ENCODE measurements at regions not wholly inside any gene's neighbourhood (a gene's known extent, or its start where the extent isn't known, plus 50 kb on each side); places are given as distances from the start of the nearest gene placed in this dataset.
"Not testable (repeated sequence)": the region's sequence is repeated elsewhere in the genome, so short reads cannot be mapped to it uniquely, and the experiment has no call there.

DNA sequence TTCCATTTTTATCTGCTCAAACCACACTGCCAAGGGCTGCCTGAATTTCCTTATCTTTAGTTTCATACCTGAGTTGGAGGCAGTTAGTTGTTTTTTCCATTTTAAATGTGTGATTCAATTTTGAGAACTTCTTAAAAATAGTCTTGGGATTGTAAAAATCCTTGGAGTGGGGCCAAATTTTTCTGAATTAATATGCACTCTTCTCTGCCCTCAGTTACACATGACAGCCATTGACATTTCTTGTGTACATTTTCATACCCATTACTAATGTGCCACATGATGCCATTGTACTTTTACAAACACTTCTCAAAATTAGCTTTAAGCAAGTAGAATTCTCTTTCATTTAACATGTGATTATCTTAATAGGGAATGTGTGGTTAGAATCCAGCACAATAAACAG is 141.7 kb downstream of the C3orf38 start:
- Histone ChIP-seq H3K36me3 (ENCODE audit: control insufficient read depth, insufficient read depth, low read length) (no peaks in the 10 kb centered on the region), H3K4me1 (ENCODE audit: control insufficient read depth, insufficient read depth, low read length, poor library complexity, severe bottlenecking) (no peaks in the 10 kb centered on the region), H3K27ac (ENCODE audit: low read depth, low read length, severe bottlenecking) (no peak overlapping the region), H3K4me3 (ENCODE audit: extremely low read depth, insufficient read depth, low read length, poor library complexity, severe bottlenecking) (no peak overlapping the region), H3K9me3 (ENCODE audit: control insufficient read depth, low read length) (no peaks in the 10 kb centered on the region)

DNA sequence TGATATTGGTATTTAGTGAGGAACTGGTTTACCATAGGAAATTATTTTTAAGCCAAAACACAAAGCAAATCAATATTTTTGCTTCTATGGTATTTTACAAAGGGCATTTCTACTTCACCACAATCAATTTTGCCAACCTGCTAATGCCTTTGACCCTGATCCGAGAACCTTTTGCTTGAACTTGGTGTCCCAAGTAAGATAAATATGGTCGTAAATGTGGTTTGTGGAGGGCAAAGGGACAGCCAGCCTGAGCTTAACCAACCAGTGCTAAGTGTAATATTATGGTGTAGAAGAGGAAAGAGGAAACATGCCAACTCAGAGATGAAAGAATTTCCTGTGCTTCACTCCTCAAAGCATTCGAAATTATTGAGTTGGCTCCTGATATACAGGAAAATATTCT is 148.4 kb downstream of the C3orf38 start:
- H3K9me3 ChIP-seq (ENCODE audit: control insufficient read depth, low read length): no peaks in the 10 kb centered on the region
- H3K4me1 ChIP-seq (ENCODE audit: control insufficient read depth, insufficient read depth, low read length, poor library complexity, severe bottlenecking): no peaks in the 10 kb centered on the region
- no peak overlapping the region for H3K27ac ChIP-seq (ENCODE audit: low read depth, low read length, severe bottlenecking)
- WGBS, 2 experiments (ENCODE audit: insufficient coverage in 2 of 2): 80 to 94% methylated on average over 1 to 2 of the region's 3 CpGs
- H3K4me3 ChIP-seq (ENCODE audit: extremely low read depth, insufficient read depth, low read length, poor library complexity, severe bottlenecking): no peak overlapping the region
- no peaks in the 10 kb centered on the region for H3K36me3 ChIP-seq (ENCODE audit: control insufficient read depth, insufficient read depth, low read length)

DNA sequence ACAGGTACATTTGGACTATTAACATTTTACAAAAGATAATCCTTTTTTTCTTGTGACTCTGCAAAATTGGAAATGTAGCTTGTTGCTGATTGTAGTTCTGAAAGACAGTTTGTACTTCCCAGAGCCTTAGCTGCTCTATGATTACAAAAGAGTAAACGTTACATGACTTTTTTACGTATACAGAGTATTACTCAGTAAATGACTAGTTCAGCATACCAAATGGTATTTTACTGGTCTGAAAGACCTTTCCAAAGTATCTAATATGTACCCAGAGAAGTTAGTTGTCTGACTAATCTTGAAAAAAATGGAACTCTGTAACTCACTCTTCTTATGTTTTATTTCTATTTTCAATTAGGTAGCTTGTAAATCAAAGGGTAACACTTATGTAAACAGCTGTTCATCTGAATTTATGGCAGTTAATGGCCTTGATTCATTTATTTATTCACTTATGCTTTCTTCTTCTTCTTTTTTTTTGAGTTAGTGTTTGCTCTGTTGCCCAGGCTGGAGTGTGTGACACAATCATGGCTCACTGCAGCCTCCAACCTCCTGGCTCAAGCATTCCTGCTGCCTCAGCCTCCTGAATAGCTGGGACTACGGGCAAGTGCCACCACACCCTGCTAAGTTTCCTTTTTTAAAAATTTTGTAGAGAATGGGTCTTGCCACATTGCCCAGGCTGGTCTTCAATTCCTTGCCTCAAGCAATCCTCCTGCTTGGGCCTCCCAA is 151.7 kb downstream of the C3orf38 start:
- Histone ChIP-seq H3K4me3 (ENCODE audit: extremely low read depth, insufficient read depth, low read length, poor library complexity, severe bottlenecking) (no peak overlapping the region), H3K9me3 (ENCODE audit: control insufficient read depth, low read length) (no peaks in the 10 kb centered on the region), H3K27ac (ENCODE audit: low read depth, low read length, severe bottlenecking) (no peak overlapping the region), H3K4me1 (ENCODE audit: control insufficient read depth, insufficient read depth, low read length, poor library complexity, severe bottlenecking) (no peaks in the 10 kb centered on the region), H3K36me3 (ENCODE audit: control insufficient read depth, insufficient read depth, low read length) (no peaks in the 10 kb centered on the region)
- WGBS, 2 experiments (ENCODE audit: insufficient coverage in 2 of 2): 80% methylated on average over 1 of the region's 3 CpGs

DNA sequence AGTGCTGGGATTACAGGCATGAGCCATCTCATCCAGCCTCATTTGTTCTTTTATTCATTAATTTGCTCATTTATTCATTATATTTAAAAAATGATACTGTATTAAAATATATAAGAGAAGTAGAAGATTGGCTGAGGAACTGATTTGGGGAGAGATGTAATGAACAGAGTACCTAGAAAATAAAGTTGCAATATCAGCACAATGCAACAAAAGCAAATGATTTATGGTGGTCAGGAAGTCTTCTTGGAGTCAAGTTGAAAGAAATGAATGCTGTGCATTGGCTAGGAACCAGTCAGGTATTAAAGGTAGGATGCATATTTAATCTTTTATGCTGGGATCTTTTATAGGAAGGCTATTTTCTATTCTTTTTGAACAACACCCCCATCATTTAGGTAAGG is 152.2 kb downstream of the C3orf38 start:
- no peaks in the 10 kb centered on the region for H3K4me1 ChIP-seq (ENCODE audit: control insufficient read depth, insufficient read depth, low read length, poor library complexity, severe bottlenecking)
- no peak overlapping the region for H3K4me3 ChIP-seq (ENCODE audit: extremely low read depth, insufficient read depth, low read length, poor library complexity, severe bottlenecking)
- H3K27ac ChIP-seq (ENCODE audit: low read depth, low read length, severe bottlenecking): no peak overlapping the region
- H3K36me3 ChIP-seq (ENCODE audit: control insufficient read depth, insufficient read depth, low read length): no peaks in the 10 kb centered on the region
- H3K9me3 ChIP-seq (ENCODE audit: control insufficient read depth, low read length): no peaks in the 10 kb centered on the region

DNA sequence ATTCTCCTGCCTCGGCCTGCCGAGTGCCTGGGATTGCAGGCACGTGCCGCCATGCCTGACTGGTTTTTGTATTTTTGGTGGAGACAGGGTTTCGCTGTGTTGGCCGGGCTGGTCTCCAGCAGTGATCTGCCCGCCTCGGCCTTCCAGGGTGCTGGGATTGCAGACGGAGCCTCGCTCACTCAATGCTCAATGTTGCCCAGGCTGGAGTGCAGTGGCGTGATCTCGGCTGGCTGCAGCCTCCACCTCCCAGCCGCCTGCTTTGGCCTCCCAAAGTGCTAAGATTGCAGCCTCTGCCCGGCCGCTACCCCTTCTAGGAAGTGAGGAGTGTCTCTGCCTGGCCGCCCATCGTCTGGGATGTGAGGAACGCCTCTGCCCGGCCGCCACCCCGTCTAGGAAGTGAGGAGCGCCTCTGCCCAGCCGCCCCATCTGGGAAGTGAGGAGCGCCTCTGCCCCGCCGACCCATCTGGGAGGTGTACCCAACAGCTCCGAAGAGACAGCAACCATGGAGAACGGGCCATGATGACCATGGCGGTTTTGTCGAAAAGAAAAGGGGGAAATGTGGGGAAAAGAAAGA is 153.7 kb downstream of the C3orf38 start:
- WGBS, 2 experiments (ENCODE audit: insufficient coverage in 2 of 2): 92 to 96% methylated on average over 21 to 24 of the region's 30 CpGs
- not testable (repeated sequence) for H3K9me3 ChIP-seq (ENCODE audit: control insufficient read depth, low read length); H3K4me3 ChIP-seq (ENCODE audit: extremely low read depth, insufficient read depth, low read length, poor library complexity, severe bottlenecking)

GRCh38 chr3:88307666-88308065 is 157.9 kb downstream of the C3orf38 start:
- Histone ChIP-seq H3K27ac (ENCODE audit: low read depth, low read length, severe bottlenecking) (no peak overlapping the region), H3K36me3 (ENCODE audit: control insufficient read depth, insufficient read depth, low read length) (no peaks in the 10 kb centered on the region), H3K4me1 (ENCODE audit: control insufficient read depth, insufficient read depth, low read length, poor library complexity, severe bottlenecking) (no peaks in the 10 kb centered on the region), H3K9me3 (ENCODE audit: control insufficient read depth, low read length) (no peaks in the 10 kb centered on the region), H3K4me3 (ENCODE audit: extremely low read depth, insufficient read depth, low read length, poor library complexity, severe bottlenecking) (no peak overlapping the region)
- WGBS, 2 experiments (ENCODE audit: insufficient coverage in 2 of 2): 78 to 82% methylated on average over 7 to 9 of the region's 12 CpGs

More for the DNA sequence above, 153.7 kb downstream of the C3orf38 start:
- not testable (repeated sequence) for H3K4me1 ChIP-seq (ENCODE audit: control insufficient read depth, insufficient read depth, low read length, poor library complexity, severe bottlenecking); H3K27ac ChIP-seq (ENCODE audit: low read depth, low read length, severe bottlenecking); H3K36me3 ChIP-seq (ENCODE audit: control insufficient read depth, insufficient read depth, low read length)

DNA sequence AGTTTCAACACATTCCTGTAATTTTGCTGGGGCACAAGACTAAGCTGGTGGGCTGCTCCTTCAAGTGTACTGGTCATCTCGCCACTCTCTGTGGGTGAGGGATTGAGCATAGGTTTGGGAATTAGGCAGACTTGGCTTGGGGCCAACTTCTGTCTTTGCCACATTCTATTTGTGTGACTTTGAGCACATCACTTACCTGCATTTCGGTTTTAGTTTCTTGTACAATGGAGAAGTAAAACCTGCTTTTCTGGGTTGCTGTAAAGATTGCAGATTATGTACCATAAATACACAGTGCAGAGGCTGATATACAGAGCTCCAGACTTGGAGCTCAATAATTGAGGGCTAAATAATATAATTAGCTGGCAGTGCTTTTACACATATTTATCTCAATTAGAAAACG is 162.1 kb downstream of the C3orf38 start:
- no peaks in the 10 kb centered on the region for H3K9me3 ChIP-seq (ENCODE audit: control insufficient read depth, low read length)
- H3K4me3 ChIP-seq (ENCODE audit: extremely low read depth, insufficient read depth, low read length, poor library complexity, severe bottlenecking): no peak overlapping the region
- no peak overlapping the region for H3K27ac ChIP-seq (ENCODE audit: low read depth, low read length, severe bottlenecking)
- H3K36me3 ChIP-seq (ENCODE audit: control insufficient read depth, insufficient read depth, low read length): no peaks in the 10 kb centered on the region
- H3K4me1 ChIP-seq (ENCODE audit: control insufficient read depth, insufficient read depth, low read length, poor library complexity, severe bottlenecking): no peaks in the 10 kb centered on the region
- WGBS, 2 experiments (ENCODE audit: insufficient coverage in 2 of 2): no CpG with 5 or more reads among the region's 3 CpGs

- Histone ChIP-seq H3K4me1 (ENCODE audit: control insufficient read depth, insufficient read depth, low read length, poor library complexity, severe bottlenecking) (no peaks in the 10 kb centered on the region), H3K27ac (ENCODE audit: low read depth, low read length, severe bottlenecking) (no peak overlapping the region), H3K9me3 (ENCODE audit: control insufficient read depth, low read length) (no peaks in the 10 kb centered on the region), H3K4me3 (ENCODE audit: extremely low read depth, insufficient read depth, low read length, poor library complexity, severe bottlenecking) (no peak overlapping the region), H3K36me3 (ENCODE audit: control insufficient read depth, insufficient read depth, low read length) (no peaks in the 10 kb centered on the region)
- WGBS, 2 experiments (ENCODE audit: insufficient coverage in 2 of 2): no CpG with 5 or more reads among the region's 2 CpGs
Observed at GRCh38 chr3:88312256-88312655, 162.5 kb downstream of the C3orf38 start.

DNA sequence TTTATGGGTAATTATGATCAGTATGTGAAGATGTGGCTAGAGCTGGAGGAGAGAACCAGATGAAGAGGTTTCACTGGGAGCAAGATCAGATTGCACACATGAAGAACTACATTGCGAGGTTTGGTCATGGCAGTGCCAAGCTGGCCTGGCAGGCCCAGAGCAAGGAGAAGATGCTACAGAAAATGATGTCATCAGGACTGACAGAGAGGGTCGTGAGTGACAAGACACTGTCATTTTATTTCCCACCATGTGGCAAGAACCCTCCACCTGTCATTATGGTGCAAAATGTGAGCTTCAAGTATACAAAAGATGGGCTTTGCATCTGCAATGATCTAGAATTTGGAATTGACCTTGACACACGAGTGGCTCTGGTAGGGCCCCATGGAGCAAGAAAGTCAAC is 168.3 kb downstream of the C3orf38 start:
- Histone ChIP-seq H3K9me3 (ENCODE audit: control insufficient read depth, low read length) (no peaks in the 10 kb centered on the region), H3K4me3 (ENCODE audit: extremely low read depth, insufficient read depth, low read length, poor library complexity, severe bottlenecking) (no peak overlapping the region), H3K27ac (ENCODE audit: low read depth, low read length, severe bottlenecking) (no peak overlapping the region), H3K36me3 (ENCODE audit: control insufficient read depth, insufficient read depth, low read length) (no peaks in the 10 kb centered on the region), H3K4me1 (ENCODE audit: control insufficient read depth, insufficient read depth, low read length, poor library complexity, severe bottlenecking) (no peaks in the 10 kb centered on the region)
- whole genome bisulfite sequencing, 2 experiments (ENCODE audit: insufficient coverage in 2 of 2): 83 to 84% methylated on average over 2 to 3 of the region's 3 CpGs

DNA sequence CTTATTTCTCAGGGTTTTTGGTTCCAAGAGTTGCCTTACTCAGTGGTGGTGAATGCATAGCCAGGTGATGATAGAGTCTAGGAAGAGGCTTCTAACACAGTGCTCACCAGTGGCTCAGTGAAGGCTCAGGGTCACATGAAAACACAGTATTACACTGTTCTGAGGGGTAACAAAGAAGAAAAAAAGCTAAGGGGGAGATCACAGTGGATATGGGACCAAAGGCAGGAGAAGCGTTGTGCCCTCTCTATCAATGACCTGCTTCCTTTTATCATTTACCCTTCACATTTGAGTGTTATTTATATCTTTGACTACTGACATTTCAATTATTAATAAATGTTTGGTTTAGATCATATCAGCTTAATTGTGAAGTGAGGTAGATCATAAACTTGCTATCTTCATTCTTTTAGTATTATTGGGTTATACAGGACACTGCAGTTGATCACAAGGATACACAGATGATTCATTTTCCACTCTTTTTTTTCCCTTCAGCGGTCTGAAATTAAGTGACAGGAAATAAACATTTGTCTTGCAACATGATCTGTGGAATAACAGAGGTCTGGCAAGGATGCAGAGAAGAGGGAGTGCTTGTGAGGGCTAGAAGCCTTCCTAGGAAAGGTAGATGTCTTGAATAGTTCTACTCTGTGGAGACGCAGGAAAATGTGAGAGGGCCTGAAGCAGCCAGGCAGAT is 171.7 kb downstream of the C3orf38 start:
- Histone ChIP-seq H3K4me3 (ENCODE audit: extremely low read depth, insufficient read depth, low read length, poor library complexity, severe bottlenecking) (no peak overlapping the region), H3K36me3 (ENCODE audit: control insufficient read depth, insufficient read depth, low read length) (no peaks in the 10 kb centered on the region), H3K4me1 (ENCODE audit: control insufficient read depth, insufficient read depth, low read length, poor library complexity, severe bottlenecking) (no peaks in the 10 kb centered on the region), H3K27ac (ENCODE audit: low read depth, low read length, severe bottlenecking) (no peak overlapping the region), H3K9me3 (ENCODE audit: control insufficient read depth, low read length) (no peaks in the 10 kb centered on the region)
- WGBS, 2 experiments (ENCODE audit: insufficient coverage in 2 of 2): 75 to 78% methylated on average over 1 of the region's 3 CpGs

DNA sequence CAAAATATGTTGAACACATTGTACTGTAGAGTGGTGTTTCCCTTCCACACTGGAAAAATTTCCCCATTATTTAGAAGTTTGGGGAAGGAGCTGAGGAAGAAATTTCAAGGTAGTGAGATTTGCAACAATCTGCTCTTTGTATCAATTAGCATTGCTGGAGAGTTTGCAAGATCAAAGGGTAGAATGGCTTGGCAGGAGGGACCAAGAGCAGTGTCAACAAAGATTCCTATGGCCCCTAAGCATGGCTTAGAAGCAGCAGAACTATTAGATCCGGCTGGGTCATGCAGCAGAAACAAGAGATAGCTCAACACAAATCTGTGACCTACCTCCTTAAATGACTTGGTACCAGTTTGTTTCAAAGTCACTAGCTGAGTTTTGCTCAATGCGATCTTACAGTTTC is 175.0 kb downstream of the C3orf38 start:
- no peaks in the 10 kb centered on the region for H3K9me3 ChIP-seq (ENCODE audit: control insufficient read depth, low read length)
- whole genome bisulfite sequencing, 2 experiments (ENCODE audit: insufficient coverage in 2 of 2): 80 to 100% methylated on average over 2 of the region's 2 CpGs
- no peaks in the 10 kb centered on the region for H3K36me3 ChIP-seq (ENCODE audit: control insufficient read depth, insufficient read depth, low read length)
- no peak overlapping the region for H3K4me3 ChIP-seq (ENCODE audit: extremely low read depth, insufficient read depth, low read length, poor library complexity, severe bottlenecking)
- no peaks in the 10 kb centered on the region for H3K4me1 ChIP-seq (ENCODE audit: control insufficient read depth, insufficient read depth, low read length, poor library complexity, severe bottlenecking)
- H3K27ac ChIP-seq (ENCODE audit: low read depth, low read length, severe bottlenecking): no peak overlapping the region
